ENCODE measurements at regions not wholly inside any gene's neighbourhood (a gene's known extent, or its start where the extent isn't known, plus 50 kb on each side); places are given as distances from the start of the nearest gene placed in this dataset.

- Histone ChIP-seq H3K36me3 (no peaks in the 10 kb centered on the region), H3K9me3 (no peaks in the 10 kb centered on the region), H3K4me1 (no peaks in the 10 kb centered on the region), H3K27ac (no peak overlapping the region), H3K4me3 (no peak overlapping the region), H3K27me3 (no peaks in the 10 kb centered on the region)
- no peak for ATAC-seq (ENCODE audit: low FRiP score in 2 of 2)
- WGBS, 2 donors = 43 to 73% methylated on average over 6 to 9 of the region's 9 CpGs
- no peak for DNase-seq
- TF ChIP-seq EP300 (IDR thresholded peaks at IDR 0.05) (no peak), POLR2A (IDR thresholded peaks at IDR 0.05) (no peak), POLR2AphosphoS5 (IDR thresholded peaks at IDR 0.05) (no peak)
- TF ChIP-seq, protein P1, sequence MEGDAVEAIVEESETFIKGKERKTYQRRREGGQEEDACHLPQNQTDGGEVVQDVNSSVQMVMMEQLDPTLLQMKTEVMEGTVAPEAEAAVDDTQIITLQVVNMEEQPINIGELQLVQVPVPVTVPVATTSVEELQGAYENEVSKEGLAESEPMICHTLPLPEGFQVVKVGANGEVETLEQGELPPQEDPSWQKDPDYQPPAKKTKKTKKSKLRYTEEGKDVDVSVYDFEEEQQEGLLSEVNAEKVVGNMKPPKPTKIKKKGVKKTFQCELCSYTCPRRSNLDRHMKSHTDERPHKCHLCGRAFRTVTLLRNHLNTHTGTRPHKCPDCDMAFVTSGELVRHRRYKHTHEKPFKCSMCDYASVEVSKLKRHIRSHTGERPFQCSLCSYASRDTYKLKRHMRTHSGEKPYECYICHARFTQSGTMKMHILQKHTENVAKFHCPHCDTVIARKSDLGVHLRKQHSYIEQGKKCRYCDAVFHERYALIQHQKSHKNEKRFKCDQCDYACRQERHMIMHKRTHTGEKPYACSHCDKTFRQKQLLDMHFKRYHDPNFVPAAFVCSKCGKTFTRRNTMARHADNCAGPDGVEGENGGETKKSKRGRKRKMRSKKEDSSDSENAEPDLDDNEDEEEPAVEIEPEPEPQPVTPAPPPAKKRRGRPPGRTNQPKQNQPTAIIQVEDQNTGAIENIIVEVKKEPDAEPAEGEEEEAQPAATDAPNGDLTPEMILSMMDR (IDR thresholded peaks at IDR 0.05) = no peak
These were observed 105.3 kb upstream of the LYZL2 start for GRCh38 chr10:30734901-30735300.

DNA sequence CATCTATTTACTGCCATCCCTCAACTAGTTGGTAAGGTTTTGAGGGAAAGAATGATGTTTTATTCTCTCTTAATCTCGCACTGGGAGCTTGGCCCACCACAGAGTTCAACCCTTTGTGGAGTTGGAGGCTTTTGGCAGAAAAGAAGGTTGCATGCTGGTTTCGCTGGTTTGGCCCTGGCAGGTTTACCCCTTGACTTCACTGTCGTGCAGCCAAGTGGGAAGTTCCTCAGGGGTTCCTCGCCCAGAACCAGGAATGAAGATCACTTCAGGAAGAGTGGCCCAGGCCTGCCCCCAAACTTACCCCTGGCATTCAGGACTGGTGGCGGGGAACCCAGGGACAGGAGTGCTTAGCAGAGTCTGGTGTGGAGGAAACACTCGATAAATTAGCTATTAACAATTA, 103.1 kb upstream of the LYZL2 start:
- ATAC-seq (ENCODE audit: low FRiP score in 2 of 2) (no peak), DNase-seq (no peak)
- Histone ChIP-seq H3K4me1 (no peaks in the 10 kb centered on the region), H3K4me3 (no peak overlapping the region), H3K27ac (no peak overlapping the region), H3K27me3 (no peaks in the 10 kb centered on the region), H3K9me3 (no peaks in the 10 kb centered on the region), H3K36me3 (no peaks in the 10 kb centered on the region)
- WGBS, 2 donors = 88 to 89% methylated on average over 6 of the region's 6 CpGs
- TF ChIP-seq EP300 (IDR thresholded peaks at IDR 0.05) (no peak), POLR2AphosphoS5 (IDR thresholded peaks at IDR 0.05) (no peak), POLR2A (IDR thresholded peaks at IDR 0.05) (no peak)
- TF ChIP-seq, protein P1 (IDR thresholded peaks at IDR 0.05) = no peak

GRCh38 chr10:30731963-30732362, 102.4 kb upstream of the LYZL2 start:
- Histone ChIP-seq H3K4me1 (peaks cover 0 to 3% (median 1%) of the 10 kb centered on the region in 4 donors), H3K9me3 (no peaks in the 10 kb centered on the region), H3K27ac (no peak overlapping the region), H3K4me3 (no peak overlapping the region), H3K27me3 (no peaks in the 10 kb centered on the region), H3K36me3 (no peaks in the 10 kb centered on the region)
- no peak for TF ChIP-seq POLR2AphosphoS5 (IDR thresholded peaks at IDR 0.05)
- TF ChIP-seq EP300 (IDR thresholded peaks at IDR 0.05) = no peak
- TF ChIP-seq POLR2A (IDR thresholded peaks at IDR 0.05) = no peak
- TF ChIP-seq, protein P1 (IDR thresholded peaks at IDR 0.05) = no peak
- 98 to 99% methylated on average over 5 of the region's 5 CpGs for WGBS, 2 donors
- DNase-seq (no peak), ATAC-seq (ENCODE audit: low FRiP score in 2 of 2) (no peak)

DNA sequence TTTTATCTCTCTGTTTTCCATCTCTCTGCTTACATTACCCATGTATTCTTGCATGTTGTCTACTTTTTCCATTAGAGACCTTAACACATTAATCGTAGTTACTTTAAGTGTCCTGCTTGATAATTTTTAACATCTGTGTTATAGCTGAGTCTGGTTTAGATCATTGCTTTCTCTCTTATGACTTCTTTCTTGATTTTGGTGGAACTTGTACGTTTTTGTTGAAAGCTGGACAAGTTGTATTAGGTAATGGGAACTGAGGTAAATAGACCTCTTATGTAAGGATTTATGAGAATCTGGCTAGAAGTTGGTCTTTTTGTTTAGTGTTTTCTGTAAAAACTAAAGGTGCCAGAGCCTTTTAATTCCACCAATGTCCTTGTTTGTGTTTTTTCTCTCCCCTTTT, 100.8 kb upstream of the LYZL2 start:
- 75 to 86% methylated on average over 2 of the region's 2 CpGs for WGBS, 2 donors
- Histone ChIP-seq H3K4me1 (peaks cover 0 to 6% (median 1%) of the 10 kb centered on the region in 4 donors), H3K27ac (no peak overlapping the region), H3K9me3 (no peaks in the 10 kb centered on the region), H3K4me3 (no peak overlapping the region), H3K36me3 (no peaks in the 10 kb centered on the region), H3K27me3 (no peaks in the 10 kb centered on the region)
- TF ChIP-seq POLR2AphosphoS5 (IDR thresholded peaks at IDR 0.05) = no peak
- TF ChIP-seq, protein P1 (IDR thresholded peaks at IDR 0.05) = no peak
- no peak for TF ChIP-seq POLR2A (IDR thresholded peaks at IDR 0.05)
- TF ChIP-seq EP300 (IDR thresholded peaks at IDR 0.05) = no peak
- DNase-seq (no peak), ATAC-seq (ENCODE audit: low FRiP score in 2 of 2) (no peak)

DNA sequence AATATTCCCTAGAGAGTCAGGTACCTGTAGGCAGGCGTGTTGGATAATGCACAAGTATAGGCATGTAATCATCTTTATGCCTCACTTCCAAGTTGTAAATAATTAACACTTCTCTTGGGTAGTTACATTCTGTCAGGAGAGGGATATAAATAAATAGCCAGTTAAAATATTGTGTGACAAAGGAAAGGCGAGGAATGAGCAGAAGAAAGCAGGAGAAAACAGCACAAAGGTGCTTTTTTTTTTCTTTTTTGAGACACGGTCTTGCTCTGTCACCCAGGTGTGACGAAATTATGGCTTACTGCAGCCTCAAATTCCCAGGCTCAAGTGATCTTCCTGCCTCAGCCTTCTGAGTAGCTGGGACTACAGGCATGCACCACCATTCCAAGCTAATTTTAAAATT, 99.2 kb upstream of the LYZL2 start:
- no peak for TF ChIP-seq EP300 (IDR thresholded peaks at IDR 0.05)
- no peak for TF ChIP-seq POLR2A (IDR thresholded peaks at IDR 0.05)
- TF ChIP-seq, protein P1 (IDR thresholded peaks at IDR 0.05) = no peak
- no peak for TF ChIP-seq POLR2AphosphoS5 (IDR thresholded peaks at IDR 0.05)
- no peak for DNase-seq
- Histone ChIP-seq H3K27ac (no peak overlapping the region), H3K27me3 (no peaks in the 10 kb centered on the region), H3K4me3 (no peak overlapping the region), H3K36me3 (no peaks in the 10 kb centered on the region), H3K9me3 (no peaks in the 10 kb centered on the region), H3K4me1 (peaks cover 0 to 6% (median 1%) of the 10 kb centered on the region in 4 donors)
- ATAC-seq (ENCODE audit: low FRiP score in 2 of 2) = no peak
- WGBS, 2 donors = 80 to 83% methylated on average over 4 of the region's 4 CpGs
